Suppressor macrophage treated with lipopolysaccharide for 4 hours (primary cell): ENCODE measurements at regions not wholly inside any gene's neighbourhood (a gene's known extent, or its start where the extent isn't known, plus 50 kb on each side); places are given as distances from the start of the nearest gene placed in this dataset.

Source experiments
- DNase-seq: peaks from one replicate; pipeline ENCODE4 v3.0.0-alpha.2; 2020

GRCh38 chr5:61800450-61800849, 468.4 kb downstream of the ZSWIM6 start:
- no peak for DNase-seq

- DNase-seq, result no peak
These were observed 469.1 kb downstream of the ZSWIM6 start for GRCh38 chr5:61801174-61801573.

DNA sequence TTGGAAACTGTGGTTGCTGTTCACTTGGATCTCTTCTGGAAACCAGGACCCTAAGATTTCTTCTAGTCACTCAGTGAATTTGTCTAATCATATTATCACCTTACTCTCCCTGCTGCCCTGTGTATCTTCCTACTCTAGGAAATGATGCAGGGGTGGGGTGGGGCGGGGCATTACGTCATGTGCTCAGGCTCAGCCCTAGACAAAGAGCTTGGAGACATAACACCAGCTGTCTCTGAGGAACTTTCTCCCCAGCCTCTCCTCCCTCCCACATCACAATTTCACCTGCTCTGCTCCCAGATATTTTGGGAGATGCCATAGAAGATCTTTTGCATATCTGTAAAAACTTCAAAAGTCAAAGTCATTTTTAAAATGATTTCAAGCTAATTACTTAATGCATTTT, 470.4 kb downstream of the ZSWIM6 start:
- DNase-seq, result no peak

GRCh38 chr5:61805101-61805500, 473.0 kb downstream of the ZSWIM6 start:
- no peak for DNase-seq

DNA sequence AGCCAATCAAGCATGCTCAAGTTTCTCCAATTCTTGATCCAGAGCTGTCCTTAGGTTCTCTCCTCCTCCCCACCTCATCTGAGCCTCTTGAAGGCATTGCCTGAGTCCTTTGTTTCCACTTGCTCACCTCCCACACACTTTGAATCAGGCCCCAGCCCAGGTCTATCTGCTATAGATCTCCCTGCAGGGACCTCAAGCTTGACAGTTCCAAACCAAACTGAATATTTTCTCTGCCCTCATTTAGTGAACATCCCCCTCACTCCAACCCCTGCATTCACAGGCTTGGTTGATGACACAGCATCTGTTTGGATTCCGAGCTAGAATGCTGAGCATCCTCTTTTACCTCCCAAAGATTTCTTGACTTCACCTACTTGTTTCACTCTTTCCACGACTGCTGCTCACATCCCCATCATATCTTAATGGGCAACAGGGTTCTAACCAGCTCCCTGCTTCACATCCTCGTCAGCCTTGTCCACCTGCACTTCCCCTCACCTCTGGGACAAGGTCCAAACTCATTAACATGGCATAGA, 474.5 kb downstream of the ZSWIM6 start:
- DNase-seq, result no peak

GRCh38 chr5:61808091-61808490, 476.0 kb downstream of the ZSWIM6 start:
- DNase-seq, result no peak

GRCh38 chr5:61808909-61809308, 476.9 kb downstream of the ZSWIM6 start:
- DNase-seq, result no peak

DNA sequence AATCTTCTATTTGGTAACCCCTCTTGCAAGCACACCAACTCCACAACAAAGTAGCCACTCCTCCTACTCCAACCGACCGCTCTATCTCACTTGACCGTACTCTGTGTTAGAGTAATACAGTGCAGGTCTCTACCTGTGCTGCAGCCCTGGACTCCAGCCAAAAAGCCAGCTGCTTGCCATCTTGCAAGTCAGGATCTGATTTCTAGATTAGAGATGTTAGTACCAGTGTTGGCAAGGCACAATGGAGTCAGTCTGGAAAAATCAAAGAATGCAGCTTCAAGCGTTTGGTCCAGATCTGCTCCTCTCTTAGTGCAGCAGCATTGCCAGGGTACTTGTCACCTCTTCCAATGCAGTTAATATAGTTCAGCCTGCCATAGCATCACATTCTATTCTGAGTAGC, 477.6 kb downstream of the ZSWIM6 start:
- no peak for DNase-seq

DNA sequence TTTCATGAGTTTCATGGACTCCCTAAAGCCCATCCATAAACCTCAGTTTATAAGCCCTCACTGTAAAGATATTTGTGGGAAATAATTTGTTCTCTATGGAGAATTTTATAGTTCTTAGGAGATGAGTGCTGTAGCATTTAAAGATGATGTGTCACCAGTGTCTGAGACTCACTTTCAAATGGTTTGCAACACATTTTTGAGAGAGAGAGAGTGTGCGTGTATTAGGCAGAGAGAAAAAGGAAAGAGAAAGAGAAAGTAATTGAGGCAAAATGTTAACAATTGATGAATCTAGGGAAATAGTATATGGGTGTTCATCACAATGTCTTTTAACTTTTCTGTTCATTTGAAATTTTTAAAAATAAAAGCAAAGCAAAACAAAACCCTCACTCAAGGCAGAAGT, 479.0 kb downstream of the ZSWIM6 start:
- no peak for DNase-seq

- DNase-seq, result no peak
These were observed 481.3 kb downstream of the ZSWIM6 start for GRCh38 chr5:61813361-61813760.

DNA sequence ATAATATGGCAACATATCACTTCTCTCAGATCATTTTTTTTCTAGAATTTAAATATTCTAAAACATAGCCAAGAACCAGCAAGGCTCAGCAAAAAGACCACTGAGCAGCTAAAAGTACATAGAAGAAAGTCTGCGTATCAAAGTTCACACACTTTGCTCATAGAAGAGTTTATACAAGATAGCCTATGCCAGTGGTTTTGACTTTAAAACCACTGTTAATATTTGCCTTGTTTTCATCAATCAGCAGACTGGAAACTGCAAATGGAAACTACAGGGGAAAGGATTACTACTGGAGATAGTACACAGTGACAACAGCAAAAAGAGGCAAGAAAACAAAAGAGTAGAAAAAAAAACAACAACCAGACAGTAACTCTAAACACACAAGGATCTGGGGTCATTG, 483.3 kb downstream of the ZSWIM6 start:
- DNase-seq, result no peak

DNA sequence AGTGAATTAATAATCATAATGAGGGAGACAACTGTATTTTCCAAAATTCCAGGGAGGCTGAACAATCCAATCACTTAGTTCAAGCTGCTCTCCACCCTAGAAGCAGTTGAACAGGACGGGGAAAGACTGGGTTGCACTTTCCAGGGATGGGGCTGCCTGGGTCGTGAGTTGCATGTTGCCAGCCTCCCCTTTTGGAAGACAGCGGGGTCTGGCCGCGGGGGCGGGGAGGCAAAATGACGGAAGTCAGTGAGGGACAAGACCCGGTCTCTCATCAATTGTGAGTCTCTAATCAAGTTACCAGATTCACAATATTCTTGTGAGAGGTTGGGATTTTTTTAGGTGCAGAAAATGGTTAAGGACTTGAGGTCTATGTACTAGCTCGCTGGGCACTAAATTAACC, 484.1 kb downstream of the ZSWIM6 start:
- DNase-seq, result no peak

GRCh38 chr5:61816585-61817450, 484.8 kb downstream of the ZSWIM6 start:
- no peak for DNase-seq

GRCh38 chr5:61817472-61818326, 485.6 kb downstream of the ZSWIM6 start:
- DNase-seq, result peak; percentile 22

DNA sequence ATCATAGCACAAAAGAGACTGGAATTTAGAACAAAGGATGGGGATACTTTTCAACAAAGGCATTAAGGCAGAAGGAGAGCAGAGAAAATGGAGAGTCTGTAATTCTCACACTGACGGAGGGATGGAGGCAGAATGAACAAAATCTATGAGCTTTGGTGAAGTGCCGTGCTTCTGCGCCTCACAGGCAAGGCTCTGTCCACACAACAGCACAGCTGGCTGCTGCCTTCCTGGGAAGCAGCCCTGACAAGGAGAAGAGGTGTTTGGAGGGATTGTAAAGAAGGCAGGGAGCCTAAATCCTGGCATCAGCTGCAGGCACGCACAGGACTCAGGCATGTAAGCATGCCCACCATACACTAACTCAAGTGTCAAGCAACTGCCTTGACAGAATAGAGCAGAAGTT, 485.2 kb upstream of the KIF2A start:
- no peak for DNase-seq

DNA sequence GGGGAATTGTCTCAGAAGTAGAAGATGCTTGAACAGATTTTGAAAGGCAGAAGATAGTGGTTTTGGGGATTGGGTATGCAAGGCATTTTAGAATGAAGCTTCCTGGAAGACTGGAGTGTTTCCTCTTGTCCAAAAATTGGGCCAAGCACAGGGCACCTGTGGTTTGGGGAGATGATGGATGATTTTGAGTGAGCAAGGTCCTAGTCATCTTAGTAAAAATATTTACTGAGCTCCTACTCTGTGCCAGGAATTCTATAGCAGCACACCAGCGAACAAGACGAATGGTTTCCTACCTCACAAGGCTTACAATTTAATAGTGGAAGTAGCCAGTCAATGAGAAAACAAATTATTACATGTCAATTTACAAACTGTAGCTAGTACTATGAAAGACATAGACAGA, 484.4 kb upstream of the KIF2A start:
- DNase-seq, result no peak

GRCh38 chr5:61822584-61822983, 483.4 kb upstream of the KIF2A start:
- no peak for DNase-seq

GRCh38 chr5:61823065-61823464, 482.9 kb upstream of the KIF2A start:
- no peak for DNase-seq

DNA sequence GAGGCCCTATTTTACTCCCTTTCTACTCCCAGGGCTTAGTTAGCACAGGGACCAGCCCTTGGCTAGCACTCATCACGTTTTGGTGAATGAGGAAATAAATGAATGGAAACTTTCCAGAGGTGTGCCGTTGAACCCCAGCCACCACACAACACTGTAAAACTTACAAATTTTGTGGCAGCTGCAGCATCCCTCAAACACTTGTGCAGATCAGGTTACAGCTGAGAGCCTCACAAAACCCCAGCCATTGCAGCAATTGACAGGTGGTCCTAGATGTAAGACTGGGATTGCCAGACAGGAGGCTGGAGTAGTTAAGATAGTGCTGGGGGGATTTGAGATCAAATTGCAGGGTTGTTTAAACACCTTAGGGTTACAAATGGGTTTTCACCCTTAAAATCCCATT, 482.2 kb upstream of the KIF2A start:
- no peak for DNase-seq

GRCh38 chr5:61824396-61824795, 481.6 kb upstream of the KIF2A start:
- peak; percentile 16 for DNase-seq

- DNase-seq, result no peak
These were observed 478.5 kb upstream of the KIF2A start for GRCh38 chr5:61827445-61827975.

DNA sequence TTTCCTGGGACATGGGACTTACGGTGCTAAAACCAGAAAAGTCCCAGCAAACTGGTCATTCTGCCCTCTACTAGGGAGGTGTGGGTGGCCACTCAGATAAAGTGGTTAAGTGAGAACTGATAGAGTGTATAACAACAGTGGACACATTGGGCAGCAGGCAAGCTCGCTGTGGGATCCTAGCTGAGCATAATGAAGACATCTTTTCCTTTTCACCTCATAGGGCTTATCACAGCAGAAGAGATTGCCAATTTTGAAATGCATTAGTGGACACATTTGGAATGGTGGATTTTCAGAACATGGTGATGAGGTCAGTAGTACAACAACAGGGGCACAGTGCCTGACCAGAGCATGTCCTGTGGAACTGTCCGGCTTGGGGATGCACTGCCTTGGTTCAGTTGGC, 477.1 kb upstream of the KIF2A start:
- DNase-seq, result no peak

GRCh38 chr5:61831736-61832135, 474.3 kb upstream of the KIF2A start:
- no peak for DNase-seq

- DNase-seq, result no peak
These were observed 468.2 kb upstream of the KIF2A start for GRCh38 chr5:61837788-61838187.
